ENCODE measurements at regions not wholly inside any gene's neighbourhood (a gene's known extent, or its start where the extent isn't known, plus 50 kb on each side); places are given as distances from the start of the nearest gene placed in this dataset.

DNA sequence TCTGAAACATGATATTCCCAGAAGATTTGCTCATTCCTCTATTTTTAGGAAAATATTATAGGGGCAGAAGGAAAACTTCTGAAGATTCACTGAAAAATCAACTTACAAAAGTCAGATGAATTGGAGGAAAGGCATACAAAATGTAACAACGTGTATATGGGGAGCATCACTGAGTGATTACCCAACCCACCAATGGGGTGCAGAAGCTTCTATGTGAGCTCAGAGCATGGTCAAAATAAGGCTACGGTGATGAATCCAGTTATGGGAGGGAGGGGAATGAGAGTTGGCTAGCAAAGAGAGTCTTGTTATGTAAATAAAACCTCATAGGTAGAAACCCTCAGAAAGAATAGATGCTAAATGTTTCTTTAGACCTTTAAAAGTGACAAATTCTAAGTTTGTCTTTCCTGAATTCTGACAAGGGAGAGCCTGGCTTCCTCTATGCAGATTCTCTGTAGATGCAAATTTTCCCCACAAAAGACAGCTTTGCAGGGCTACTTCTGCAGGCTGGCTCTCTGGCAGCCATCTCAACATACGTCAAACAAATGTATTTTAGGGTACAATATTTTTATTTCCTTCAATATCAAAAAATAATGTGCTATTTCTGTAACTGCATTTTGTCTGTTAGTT lies 171.4 kb upstream of the NDUFV2 start:
- WGBS, result 57% methylated on average over 3 of the region's 3 CpGs
- no peak overlapping the region for H3K4me3 ChIP-seq (ENCODE audit: low read depth in 1 of 3, low read length in 3 of 3)
- TF ChIP-seq RXRA (IDR thresholded peaks at IDR 0.05) (no peak), CTCF (IDR thresholded peaks at IDR 0.05; ENCODE audit: low read depth, low read length, missing input control) (no peak), NR2F2 (IDR thresholded peaks at IDR 0.05) (no peak), RAD21 (IDR thresholded peaks at IDR 0.05) (no peak), FOXA1 (IDR thresholded peaks at IDR 0.05) (no peak), HNF4A (conservative IDR thresholded peaks at IDR 0.05) (no peak), TAF1 (conservative IDR thresholded peaks at IDR 0.05) (no peak), EGR1 (IDR thresholded peaks at IDR 0.05; ENCODE audit: low read depth in 2 of 2) (no peak), MAX (IDR thresholded peaks at IDR 0.05) (no peak), REST (IDR thresholded peaks at IDR 0.05) (no peak)
- H3K4me1 ChIP-seq (ENCODE audit: control insufficient read depth in 4 of 4, insufficient read depth in 4 of 4, low read length in 3 of 4), result no peaks in the 10 kb centered on the region
- H3K9me3 ChIP-seq (ENCODE audit: control insufficient read depth in 4 of 4, low read length in 3 of 4), result peaks cover 4 to 18% (median 10%) of the 10 kb centered on the region in 4 donors
- H3K27ac ChIP-seq (ENCODE audit: low read depth in 1 of 2, low read length in 2 of 2), result no peak overlapping the region
- H3K36me3 ChIP-seq (ENCODE audit: control insufficient read depth in 4 of 4, insufficient read depth in 3 of 4, low read depth in 1 of 4, low read length in 3 of 4), result no peaks in the 10 kb centered on the region
- no peak for DNase-seq (ENCODE audit: low spot score)
- no peaks in the 10 kb centered on the region for H3K27me3 ChIP-seq (ENCODE audit: control insufficient read depth in 4 of 4, insufficient read depth in 4 of 4, low read length in 3 of 4)
- no peak overlapping the region for H3K9ac ChIP-seq (ENCODE audit: low read depth in 1 of 2, low read length in 2 of 2)

GRCh38 chr18:8932866-8933265 lies 169.6 kb upstream of the NDUFV2 start:
- H3K4me1 ChIP-seq (ENCODE audit: control insufficient read depth in 4 of 4, insufficient read depth in 4 of 4, low read length in 3 of 4), result no peaks in the 10 kb centered on the region
- H3K9ac ChIP-seq (ENCODE audit: low read depth in 1 of 2, low read length in 2 of 2), result no peak overlapping the region
- H3K4me3 ChIP-seq (ENCODE audit: low read depth in 1 of 3, low read length in 3 of 3), result no peak overlapping the region
- no peaks in the 10 kb centered on the region for H3K36me3 ChIP-seq (ENCODE audit: control insufficient read depth in 4 of 4, insufficient read depth in 3 of 4, low read depth in 1 of 4, low read length in 3 of 4)
- peaks cover 2 to 9% (median 4%) of the 10 kb centered on the region in 4 donors for H3K9me3 ChIP-seq (ENCODE audit: control insufficient read depth in 4 of 4, low read length in 3 of 4)
- H3K27me3 ChIP-seq (ENCODE audit: control insufficient read depth in 4 of 4, insufficient read depth in 4 of 4, low read length in 3 of 4), result no peaks in the 10 kb centered on the region
- DNase-seq (ENCODE audit: low spot score), result no peak
- no peak overlapping the region for H3K27ac ChIP-seq (ENCODE audit: low read depth in 1 of 2, low read length in 2 of 2)
- TF ChIP-seq EGR1 (IDR thresholded peaks at IDR 0.05; ENCODE audit: low read depth in 2 of 2), result no peak
- no peak for TF ChIP-seq GABPA (IDR thresholded peaks at IDR 0.05 in 1 of 2, conservative IDR thresholded peaks at IDR 0.05 in 1 of 2)
- no peak for TF ChIP-seq RAD21 (IDR thresholded peaks at IDR 0.05)
- TF ChIP-seq ZBTB33 (IDR thresholded peaks at IDR 0.05), result no peak
- TF ChIP-seq HNF4A (conservative IDR thresholded peaks at IDR 0.05), result no peak
- no peak for TF ChIP-seq FOXA2 (IDR thresholded peaks at IDR 0.05)
- TF ChIP-seq FOXA1 (IDR thresholded peaks at IDR 0.05), result no peak
- no peak for TF ChIP-seq JUND (IDR thresholded peaks at IDR 0.05)
- TF ChIP-seq NR2F2 (IDR thresholded peaks at IDR 0.05), result no peak
- no peak for TF ChIP-seq SP1 (IDR thresholded peaks at IDR 0.05)
- TF ChIP-seq REST (IDR thresholded peaks at IDR 0.05), result no peak
- TF ChIP-seq HNF4G (IDR thresholded peaks at IDR 0.05), result no peak
- no peak for TF ChIP-seq MAX (IDR thresholded peaks at IDR 0.05)
- no peak for TF ChIP-seq TAF1 (conservative IDR thresholded peaks at IDR 0.05)
- TF ChIP-seq ATF3 (IDR thresholded peaks at IDR 0.05), result no peak
- no peak for TF ChIP-seq CTCF (IDR thresholded peaks at IDR 0.05; ENCODE audit: low read depth, low read length, missing input control)
